ENCODE measurements at regions not wholly inside any gene's neighbourhood (a gene's known extent, or its start where the extent isn't known, plus 50 kb on each side); places are given as distances from the start of the nearest gene placed in this dataset.
A peak's percentile ranks its signal among the peaks of the same experiment; 100 is the strongest.

DNA sequence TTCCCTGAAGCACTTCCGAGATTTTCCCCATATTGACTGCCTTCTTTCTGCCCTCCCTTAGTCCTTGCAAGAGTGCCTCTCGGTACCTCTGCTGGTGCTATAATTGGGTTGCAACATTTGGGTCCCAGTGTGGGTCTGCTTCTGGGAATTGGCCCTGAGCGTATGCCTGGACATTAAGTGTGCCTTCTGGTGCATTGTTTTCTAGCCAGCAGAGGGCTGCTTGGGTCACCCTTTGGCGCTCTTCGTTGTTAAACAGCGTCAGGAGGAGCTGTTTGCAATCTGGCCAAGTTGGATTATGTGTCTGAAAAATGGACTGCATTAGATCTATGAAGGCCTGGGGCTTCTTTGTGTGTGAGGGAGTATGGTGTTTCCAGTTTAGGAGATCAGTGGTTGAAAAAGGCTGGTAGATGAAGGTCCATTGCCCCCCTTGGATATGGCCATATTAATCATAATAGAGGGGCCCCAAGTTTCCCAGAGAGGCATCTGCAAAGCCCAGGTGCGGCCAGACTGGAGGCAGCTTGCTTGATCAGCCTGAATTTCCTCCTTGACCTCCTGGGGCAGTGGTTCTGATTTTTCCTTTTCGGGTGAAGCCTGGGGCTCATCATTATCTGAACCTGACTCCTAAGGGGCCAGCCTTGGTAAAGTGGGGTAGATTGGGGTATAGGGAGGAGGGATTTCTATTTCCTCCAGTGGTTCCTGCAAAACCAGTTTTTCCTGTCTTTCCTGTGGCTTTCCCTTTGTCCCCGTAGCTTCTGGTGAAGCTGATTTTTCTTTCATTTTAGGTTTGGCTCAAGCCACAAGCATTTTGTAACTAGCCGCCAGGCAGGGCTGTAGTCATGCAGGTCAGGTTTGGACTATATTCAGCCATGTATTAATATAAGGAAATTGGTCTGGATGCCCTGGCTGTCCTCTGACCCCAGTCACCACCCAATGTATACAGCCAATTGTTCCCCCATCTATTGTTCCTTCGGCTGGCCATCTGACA lies 85.4 kb upstream of the GPR6 start:
- TF ChIP-seq, protein P1, sequence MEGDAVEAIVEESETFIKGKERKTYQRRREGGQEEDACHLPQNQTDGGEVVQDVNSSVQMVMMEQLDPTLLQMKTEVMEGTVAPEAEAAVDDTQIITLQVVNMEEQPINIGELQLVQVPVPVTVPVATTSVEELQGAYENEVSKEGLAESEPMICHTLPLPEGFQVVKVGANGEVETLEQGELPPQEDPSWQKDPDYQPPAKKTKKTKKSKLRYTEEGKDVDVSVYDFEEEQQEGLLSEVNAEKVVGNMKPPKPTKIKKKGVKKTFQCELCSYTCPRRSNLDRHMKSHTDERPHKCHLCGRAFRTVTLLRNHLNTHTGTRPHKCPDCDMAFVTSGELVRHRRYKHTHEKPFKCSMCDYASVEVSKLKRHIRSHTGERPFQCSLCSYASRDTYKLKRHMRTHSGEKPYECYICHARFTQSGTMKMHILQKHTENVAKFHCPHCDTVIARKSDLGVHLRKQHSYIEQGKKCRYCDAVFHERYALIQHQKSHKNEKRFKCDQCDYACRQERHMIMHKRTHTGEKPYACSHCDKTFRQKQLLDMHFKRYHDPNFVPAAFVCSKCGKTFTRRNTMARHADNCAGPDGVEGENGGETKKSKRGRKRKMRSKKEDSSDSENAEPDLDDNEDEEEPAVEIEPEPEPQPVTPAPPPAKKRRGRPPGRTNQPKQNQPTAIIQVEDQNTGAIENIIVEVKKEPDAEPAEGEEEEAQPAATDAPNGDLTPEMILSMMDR (IDR thresholded peaks at IDR 0.05) = peak in 2 of 3 donors; percentile 31 to 34
- TF ChIP-seq POLR2AphosphoS5 (IDR thresholded peaks at IDR 0.05) (peak in 2 of 3 donors; percentile 58 to 78), POLR2A (IDR thresholded peaks at IDR 0.05) (no peak)
